HEK293 (cell line): ENCODE measurements at regions not wholly inside any gene's neighbourhood (a gene's known extent, or its start where the extent isn't known, plus 50 kb on each side); places are given as distances from the start of the nearest gene placed in this dataset.

Source experiments
- CTCF ChIA-PET: fragments of 350-600 bp; formaldehyde crosslinking; extraction: SDS; loops from one replicate; lab custom pipeline; 2021; ENCODE audit warnings: antibody characterized with exemption; lab: Yijun Ruan, JAX
- POLR2A ChIA-PET: fragments of 300-600 bp; formaldehyde crosslinking; extraction: SDS; loops from one replicate; lab custom pipeline; 2020; ENCODE audit warnings: antibody characterized with exemption, inconsistent platforms; lab: Yijun Ruan, JAX
- H3K27ac ChIP-seq: fragments of 200-500 bp; sonication (Bioruptor generic); 2 replicates; pipeline ENCODE4 v1.5.1; 2014; ENCODE audit warnings: low read depth, low read length, control low read depth, inconsistent platforms; ENCODE audit errors: extremely low read depth
- H3K36me3 ChIP-seq, 2 experiments: fragments of 200-500 bp in 1 of 2; sonication (Bioruptor generic) in 1 of 2; 1 replicate in 1 of 2; 2 replicates in 1 of 2; pipeline ENCODE4 v1.5.1; 2014 to 2017; ENCODE audit warnings: inconsistent platforms in 2 of 2, low read length in 2 of 2; ENCODE audit not compliant: control insufficient read depth in 2 of 2, insufficient read depth in 1 of 2
- H3K4me1 ChIP-seq: fragments of 200-500 bp; sonication (Bioruptor generic); 2 replicates; pipeline ENCODE4 v1.5.1; 2014; ENCODE audit warnings: mild to moderate bottlenecking, low read length, inconsistent platforms; ENCODE audit not compliant: control insufficient read depth, insufficient read depth
- H3K4me3 ChIP-seq: 2 replicates; pipeline ENCODE4 v1.5.1; 2011; ENCODE audit warnings: low read depth, mild to moderate bottlenecking, control low read depth, low read length, moderate library complexity
- H3K9me3 ChIP-seq: fragments of 200-500 bp; sonication (Bioruptor generic); 2 replicates; pipeline ENCODE4 v1.5.1; 2014; ENCODE audit warnings: low read depth, low read length, inconsistent platforms; ENCODE audit not compliant: control insufficient read depth, insufficient read depth
- BCL11A ChIP-seq: fragments of 450-650 bp; formaldehyde crosslinking; IDR thresholded peaks from 2 replicates; pipeline ENCODE4 v1.5.1; 2016; ENCODE audit warnings: low read depth, missing biosample characterization, missing genetic modification characterization
- HOXD13 ChIP-seq: sonication (generic); formaldehyde crosslinking; IDR thresholded peaks from 2 replicates; pipeline ENCODE4 v1.8.0; 2022; ENCODE audit warnings: missing genetic modification reagents, borderline replicate concordance
- IKZF3 ChIP-seq: fragments of 450-650 bp; IDR thresholded peaks from 2 replicates; pipeline ENCODE4 v1.5.0; 2018; ENCODE audit warnings: missing biosample characterization, mild to moderate bottlenecking, missing genetic modification characterization, moderate library complexity
- OSR2 ChIP-seq: fragments of 450-650 bp; formaldehyde crosslinking; IDR thresholded peaks from 2 replicates; pipeline ENCODE4 v1.5.1; 2016; ENCODE audit warnings: missing biosample characterization, missing genetic modification characterization
- SP7 ChIP-seq: fragments of 450-650 bp; formaldehyde crosslinking; IDR thresholded peaks from 2 replicates; pipeline ENCODE4 v1.5.1; 2016; ENCODE audit warnings: missing biosample characterization, missing genetic modification characterization
- ZBTB1 ChIP-seq: fragments of 450-650 bp; formaldehyde crosslinking; IDR thresholded peaks from 2 replicates; pipeline ENCODE4 v1.5.1; 2016; ENCODE audit warnings: missing biosample characterization, missing genetic modification characterization
- ZBTB20 ChIP-seq: fragments of 450-650 bp; formaldehyde crosslinking; IDR thresholded peaks from 2 replicates; pipeline ENCODE4 v1.5.1; 2016; ENCODE audit warnings: missing biosample characterization, missing genetic modification characterization
- ZFP3 ChIP-seq: fragments of 450-650 bp; formaldehyde crosslinking; IDR thresholded peaks from 2 replicates; pipeline ENCODE4 v1.5.1; 2016; ENCODE audit warnings: low read depth, missing biosample characterization, missing genetic modification characterization
- ZIC2 ChIP-seq: fragments of 450-650 bp; formaldehyde crosslinking; IDR thresholded peaks from 2 replicates; pipeline ENCODE4 v1.5.1; 2016; ENCODE audit warnings: missing biosample characterization, missing genetic modification characterization
- ZNF133 ChIP-seq: fragments of 450-650 bp; formaldehyde crosslinking; IDR thresholded peaks from 2 replicates; pipeline ENCODE4 v1.5.1; 2016; ENCODE audit warnings: missing biosample characterization, missing genetic modification characterization
- ZNF140 ChIP-seq: fragments of 450-650 bp; formaldehyde crosslinking; IDR thresholded peaks from 2 replicates; pipeline ENCODE4 v1.5.1; 2016; ENCODE audit warnings: missing biosample characterization, missing genetic modification characterization
- ZNF175 ChIP-seq: fragments of 450-650 bp; formaldehyde crosslinking; IDR thresholded peaks from 2 replicates; pipeline ENCODE4 v1.5.1; 2016; ENCODE audit warnings: missing biosample characterization, missing genetic modification characterization
- ZNF214 ChIP-seq: fragments of 450-650 bp; formaldehyde crosslinking; IDR thresholded peaks from 2 replicates; pipeline ENCODE4 v1.5.1; 2017; ENCODE audit warnings: missing biosample characterization, mild to moderate bottlenecking, missing genetic modification characterization, borderline replicate concordance
- ZNF221 ChIP-seq: fragments of 450-650 bp; formaldehyde crosslinking; IDR thresholded peaks from 2 replicates; pipeline ENCODE4 v1.5.1; 2017; ENCODE audit warnings: missing biosample characterization, missing genetic modification characterization, borderline replicate concordance
- ZNF302 ChIP-seq: fragments of 450-650 bp; formaldehyde crosslinking; IDR thresholded peaks from 2 replicates; pipeline ENCODE4 v1.5.1; 2016; ENCODE audit warnings: missing biosample characterization, missing genetic modification characterization, low read depth
- ZNF518A ChIP-seq: fragments of 450-650 bp; formaldehyde crosslinking; conservative IDR thresholded peaks from 2 replicates; pipeline ENCODE4 v1.5.1; 2016; ENCODE audit warnings: low read depth, missing biosample characterization, missing genetic modification characterization
- ZNF521 ChIP-seq: fragments of 450-650 bp; formaldehyde crosslinking; IDR thresholded peaks from 2 replicates; pipeline ENCODE4 v1.5.1; 2017; ENCODE audit warnings: missing biosample characterization, mild to moderate bottlenecking, missing genetic modification characterization
- ZNF530 ChIP-seq: fragments of 450-650 bp; formaldehyde crosslinking; IDR thresholded peaks from 2 replicates; pipeline ENCODE4 v1.5.1; 2016; ENCODE audit warnings: low read depth, missing biosample characterization, missing genetic modification characterization
- ZNF544 ChIP-seq: fragments of 450-650 bp; formaldehyde crosslinking; IDR thresholded peaks from 2 replicates; pipeline ENCODE4 v1.5.0; 2017; ENCODE audit warnings: missing biosample characterization, missing genetic modification characterization
- ZNF560 ChIP-seq: fragments of 450-650 bp; formaldehyde crosslinking; IDR thresholded peaks from 2 replicates; pipeline ENCODE4 v1.5.1; 2017; ENCODE audit warnings: missing biosample characterization, missing genetic modification characterization, borderline replicate concordance
- ZNF596 ChIP-seq: fragments of 450-650 bp; IDR thresholded peaks from 2 replicates; pipeline ENCODE4 v1.5.0; 2018; ENCODE audit warnings: missing biosample characterization, mild to moderate bottlenecking, missing genetic modification characterization, moderate library complexity
- ZNF791 ChIP-seq: fragments of 450-650 bp; formaldehyde crosslinking; IDR thresholded peaks from 2 replicates; pipeline ENCODE4 v1.5.1; 2016; ENCODE audit warnings: missing biosample characterization, missing genetic modification characterization
- ZSCAN5A ChIP-seq: fragments of 450-650 bp; formaldehyde crosslinking; IDR thresholded peaks from 2 replicates; pipeline ENCODE4 v1.5.1; 2016; ENCODE audit warnings: missing biosample characterization, missing genetic modification characterization
- TF ChIP-seq, protein P1 (sequence below): fragments of 450-650 bp; formaldehyde crosslinking; IDR thresholded peaks from 2 replicates; pipeline ENCODE4 v1.5.1; 2016; ENCODE audit warnings: missing biosample characterization, missing genetic modification characterization

DNA sequence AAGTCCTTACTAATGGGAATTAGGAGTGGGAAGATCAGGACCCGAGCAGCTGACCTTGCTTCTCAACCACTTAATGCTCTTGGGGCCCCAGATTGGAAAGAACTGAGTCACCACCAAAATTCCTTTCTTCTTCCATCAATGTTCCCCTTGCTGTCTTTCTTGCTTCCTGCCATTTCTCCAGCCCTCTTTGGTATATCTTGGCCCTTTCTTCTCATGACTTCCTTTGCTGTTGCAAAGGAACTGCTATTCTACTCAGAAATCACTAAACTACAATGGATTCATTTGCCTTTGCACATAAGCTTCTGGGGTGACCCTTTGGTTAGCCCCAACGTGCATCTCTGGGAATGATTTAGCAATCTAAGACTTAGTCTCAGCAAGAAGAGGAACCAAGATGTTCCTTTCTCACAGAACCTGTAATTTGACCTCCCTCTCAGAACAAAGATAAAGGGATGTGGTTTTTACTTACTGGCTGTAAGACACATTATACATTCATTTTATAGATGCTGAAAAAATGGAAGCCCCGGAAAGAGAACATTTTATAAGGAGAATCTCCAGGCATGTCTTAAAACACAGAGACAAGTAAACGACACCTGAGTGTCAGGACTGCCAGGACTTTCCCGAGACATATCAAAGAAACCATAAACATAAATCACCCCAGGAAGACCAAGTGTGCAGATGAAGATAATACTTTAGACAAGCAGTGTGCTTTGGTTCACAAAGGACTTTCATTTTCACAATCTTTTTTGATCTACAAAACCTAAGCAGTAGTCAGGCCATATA is 99.0 kb upstream of the TNFAIP3 start (continued):
- TF ChIP-seq ZNF518A: no peak
- TF ChIP-seq ZNF140: no peak
- TF ChIP-seq ZBTB20: no peak
- no peak for TF ChIP-seq ZNF302 (tag by site-specific recombination)
- TF ChIP-seq ZNF133 (tag by site-specific recombination): no peak
- no peak for TF ChIP-seq ZNF221 (tag by site-specific recombination)
- TF ChIP-seq, protein P1, sequence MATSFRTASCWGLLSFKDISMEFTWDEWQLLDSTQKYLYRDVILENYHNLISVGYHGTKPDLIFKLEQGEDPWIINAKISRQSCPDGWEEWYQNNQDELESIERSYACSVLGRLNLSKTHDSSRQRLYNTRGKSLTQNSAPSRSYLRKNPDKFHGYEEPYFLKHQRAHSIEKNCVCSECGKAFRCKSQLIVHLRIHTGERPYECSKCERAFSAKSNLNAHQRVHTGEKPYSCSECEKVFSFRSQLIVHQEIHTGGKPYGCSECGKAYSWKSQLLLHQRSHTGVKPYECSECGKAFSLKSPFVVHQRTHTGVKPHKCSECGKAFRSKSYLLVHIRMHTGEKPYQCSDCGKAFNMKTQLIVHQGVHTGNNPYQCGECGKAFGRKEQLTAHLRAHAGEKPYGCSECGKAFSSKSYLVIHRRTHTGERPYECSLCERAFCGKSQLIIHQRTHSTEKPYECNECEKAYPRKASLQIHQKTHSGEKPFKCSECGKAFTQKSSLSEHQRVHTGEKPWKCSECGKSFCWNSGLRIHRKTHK (tag by site-specific recombination): no peak
- TF ChIP-seq ZNF530: no peak
- TF ChIP-seq ZIC2 (tag by site-specific recombination): no peak

- Histone ChIP-seq H3K9me3 (no peaks in the 10 kb centered on the region), H3K27ac (no peak overlapping the region), H3K36me3 (no peaks in the 10 kb centered on the region), H3K4me1 (no peaks in the 10 kb centered on the region), H3K4me3 (no peak overlapping the region)
- CTCF ChIA-PET: no interaction called here
- POLR2A ChIA-PET: no interaction called here
- TF ChIP-seq IKZF3 (tag by site-specific recombination) (no peak), BCL11A (tag by site-specific recombination) (no peak), ZNF544 (tag by site-specific recombination) (no peak), ZNF791 (no peak), ZNF596 (no peak)
Observed at GRCh38 chr6:137768935-137769334, 98.1 kb upstream of the TNFAIP3 start.

DNA sequence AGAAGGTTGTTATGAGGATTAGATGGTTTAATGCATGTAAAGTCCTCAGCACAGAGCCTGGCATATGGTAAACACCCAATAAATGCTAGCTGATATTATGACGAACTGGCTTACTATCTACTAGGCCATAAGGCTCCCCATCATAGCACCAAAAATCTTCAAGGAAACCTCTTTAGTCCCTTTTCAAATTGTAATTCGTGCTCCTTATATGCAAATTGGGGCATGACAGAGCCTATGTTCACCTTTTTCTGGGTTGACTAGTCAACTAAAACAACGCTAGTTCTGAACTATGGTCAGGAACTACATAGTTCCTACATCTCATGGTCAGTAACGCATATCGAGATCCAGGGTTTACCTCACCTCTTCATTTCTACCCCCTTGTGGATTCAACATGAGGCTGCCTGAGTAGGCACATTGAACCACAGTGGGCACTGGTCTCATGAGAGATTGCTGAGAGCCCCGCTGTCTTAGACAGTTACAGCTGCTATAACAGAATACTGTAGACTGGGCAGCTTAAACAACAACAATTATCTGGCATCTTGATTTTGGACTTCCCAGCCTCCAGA is 97.2 kb upstream of the TNFAIP3 start:
- ChIA-PET CTCF (interaction anchor here (1.2 to 1.3 kb wide), 2 partner anchors 30 to 170 kb away, joined by 3 to 4 read pairs; no protein-coding TSS in a partner anchor), POLR2A (no interaction called here)
- TF ChIP-seq HOXD13 (CRISPR knock-in tag) (no peak), ZFP3 (no peak), ZNF214 (tag by site-specific recombination) (no peak), ZNF175 (tag by site-specific recombination) (no peak), ZBTB1 (tag by site-specific recombination) (no peak), OSR2 (no peak), SP7 (tag by site-specific recombination) (no peak), ZNF221 (tag by site-specific recombination) (no peak), ZNF521 (tag by site-specific recombination) (no peak), ZSCAN5A (tag by site-specific recombination) (no peak), ZNF560 (no peak)
- H3K4me3 ChIP-seq: no peak overlapping the region
- H3K36me3 ChIP-seq: no peaks in the 10 kb centered on the region
- no peak overlapping the region for H3K27ac ChIP-seq
- H3K4me1 ChIP-seq: no peaks in the 10 kb centered on the region
- H3K9me3 ChIP-seq: no peaks in the 10 kb centered on the region
